ENCODE measurements at regions not wholly inside any gene's neighbourhood (a gene's known extent, or its start where the extent isn't known, plus 50 kb on each side); places are given as distances from the start of the nearest gene placed in this dataset.
A peak's percentile ranks its signal among the peaks of the same experiment; 100 is the strongest.
"Not testable (repeated sequence)": the region's sequence is repeated elsewhere in the genome, so short reads cannot be mapped to it uniquely, and the experiment has no call there.

DNA sequence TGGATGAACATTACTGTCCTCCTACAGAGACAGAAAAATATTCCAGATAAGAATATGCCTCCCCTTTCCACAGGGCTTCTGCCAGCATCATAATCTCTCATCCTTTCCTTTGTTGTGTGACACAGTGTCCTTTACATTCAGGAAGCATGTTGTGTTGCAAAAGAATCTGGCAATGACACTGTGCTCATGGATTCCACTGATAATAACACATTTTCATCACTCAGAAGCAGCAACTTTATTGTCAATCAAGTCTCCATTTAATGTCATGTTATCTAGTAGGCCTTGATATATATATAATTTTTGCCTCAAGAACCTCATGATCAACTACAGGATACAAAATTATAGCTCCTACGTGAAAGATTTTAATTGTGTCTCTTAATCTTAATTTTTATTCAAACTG lies 833.9 kb downstream of the FSTL5 start:
- DNase-seq, result no peak

DNA sequence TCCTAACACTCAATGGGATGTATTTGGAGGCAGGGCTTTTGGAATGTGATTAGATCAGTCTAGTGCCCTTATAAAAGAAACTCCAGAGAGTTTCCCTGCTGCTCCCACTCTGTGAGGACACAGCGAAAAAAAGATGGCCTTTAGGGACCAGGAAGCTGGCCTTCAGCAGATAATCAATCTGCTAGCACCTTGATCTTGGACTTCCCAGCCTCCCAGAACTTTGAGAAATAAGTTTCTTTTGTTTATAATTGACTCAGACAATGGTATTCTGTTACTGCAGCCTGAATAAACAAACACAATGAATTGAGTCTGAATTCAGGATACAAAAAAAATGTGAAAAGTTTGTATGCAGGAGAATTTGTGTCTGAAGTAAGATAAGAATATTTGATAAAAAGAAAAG lies 842.1 kb downstream of the FSTL5 start:
- DNase-seq, result no peak

DNA sequence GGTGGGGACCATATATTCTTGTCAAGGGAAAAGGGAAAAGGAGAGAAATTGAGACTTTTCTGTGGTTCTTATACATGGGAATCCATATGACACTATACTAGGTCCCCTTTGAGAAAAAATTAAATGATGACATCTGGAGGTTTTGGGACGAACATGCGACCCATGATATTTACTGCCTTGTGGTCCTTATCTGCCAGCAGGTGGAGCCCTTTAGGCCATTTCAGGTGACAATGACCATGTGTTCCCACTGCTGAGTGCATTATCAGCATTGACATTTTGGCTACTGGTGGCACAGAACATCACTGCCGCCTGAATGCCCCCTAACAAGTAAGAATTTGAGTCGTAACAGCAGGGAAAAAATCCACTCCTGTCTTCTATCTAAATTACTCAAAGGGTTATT lies 843.4 kb downstream of the FSTL5 start:
- DNase-seq, result no peak

DNA sequence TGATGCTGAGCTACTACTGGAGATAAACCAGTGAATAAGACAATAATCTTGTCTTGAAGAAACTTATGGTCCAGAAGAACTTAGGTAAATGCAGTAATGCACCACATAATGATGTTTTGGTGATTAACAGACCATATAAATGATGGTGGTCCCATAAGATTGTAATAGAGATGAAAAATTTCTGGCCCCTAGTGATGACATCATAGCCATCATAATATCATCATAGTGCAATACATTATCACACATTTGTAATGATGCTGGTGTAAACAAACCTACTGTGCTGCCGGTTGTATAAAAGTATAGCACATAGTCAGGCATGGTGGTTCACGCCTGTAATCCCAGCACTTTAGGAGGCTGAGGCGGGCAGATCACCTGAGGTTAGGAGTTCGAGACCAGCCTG lies 846.8 kb downstream of the FSTL5 start:
- DNase-seq, result no peak

DNA sequence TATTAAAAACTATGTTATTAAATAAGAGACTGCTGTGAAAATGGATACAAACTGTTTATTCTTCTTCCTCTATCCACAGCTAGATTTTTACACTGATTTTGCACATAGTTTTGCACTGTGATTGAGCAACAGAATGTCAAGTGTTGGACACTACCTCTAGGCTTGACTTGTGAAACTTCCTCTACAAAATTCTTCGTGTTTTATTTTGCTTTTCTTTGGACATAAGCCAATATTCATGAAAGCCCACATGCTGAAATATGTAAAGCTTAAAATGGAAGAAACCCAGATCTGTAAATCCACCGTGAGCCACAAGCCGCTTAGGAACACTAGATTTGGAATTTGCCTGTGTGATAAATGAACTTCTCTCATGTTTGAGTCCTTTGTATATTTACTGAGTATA lies 849.4 kb downstream of the FSTL5 start:
- DNase-seq, result no peak

DNA sequence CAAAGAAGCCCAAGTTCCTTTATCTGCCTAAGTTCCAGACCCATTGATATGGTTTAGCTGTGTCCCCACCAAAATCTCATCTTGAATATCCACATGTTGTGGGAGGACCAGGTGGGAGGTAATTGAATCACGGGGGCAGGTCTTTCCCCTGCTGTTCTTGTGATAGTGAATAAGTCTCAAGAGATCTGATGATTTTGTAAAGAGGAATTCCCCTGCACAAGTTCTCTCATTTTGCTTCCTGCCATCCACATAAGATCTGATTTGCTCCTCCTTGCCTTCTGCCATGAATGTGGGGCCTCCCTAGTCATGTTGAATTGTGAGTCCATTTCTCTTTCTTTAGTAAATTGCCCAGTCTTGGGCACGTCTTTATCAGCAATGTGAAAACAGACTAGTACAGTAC lies 860.2 kb downstream of the FSTL5 start:
- no peak for DNase-seq

DNA sequence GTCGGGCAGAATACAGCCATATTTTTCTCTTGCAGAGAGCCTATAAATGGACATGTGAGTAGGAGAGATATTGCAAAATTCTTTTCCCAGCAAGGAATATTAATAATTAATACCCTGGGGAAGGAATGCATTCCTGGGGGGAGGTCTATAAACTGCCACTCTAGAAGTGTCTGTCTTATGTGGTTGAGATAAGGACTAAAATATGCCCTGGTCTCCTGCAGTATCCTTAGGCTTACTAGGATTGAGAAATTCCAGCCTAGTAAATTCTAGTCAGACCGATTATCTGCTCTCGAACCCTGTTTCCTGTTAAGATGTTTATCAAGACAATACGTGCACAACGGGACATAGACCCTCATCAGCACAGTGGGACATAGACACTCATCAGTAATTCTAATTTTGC lies 872.6 kb downstream of the FSTL5 start:
- no peak for DNase-seq

DNA sequence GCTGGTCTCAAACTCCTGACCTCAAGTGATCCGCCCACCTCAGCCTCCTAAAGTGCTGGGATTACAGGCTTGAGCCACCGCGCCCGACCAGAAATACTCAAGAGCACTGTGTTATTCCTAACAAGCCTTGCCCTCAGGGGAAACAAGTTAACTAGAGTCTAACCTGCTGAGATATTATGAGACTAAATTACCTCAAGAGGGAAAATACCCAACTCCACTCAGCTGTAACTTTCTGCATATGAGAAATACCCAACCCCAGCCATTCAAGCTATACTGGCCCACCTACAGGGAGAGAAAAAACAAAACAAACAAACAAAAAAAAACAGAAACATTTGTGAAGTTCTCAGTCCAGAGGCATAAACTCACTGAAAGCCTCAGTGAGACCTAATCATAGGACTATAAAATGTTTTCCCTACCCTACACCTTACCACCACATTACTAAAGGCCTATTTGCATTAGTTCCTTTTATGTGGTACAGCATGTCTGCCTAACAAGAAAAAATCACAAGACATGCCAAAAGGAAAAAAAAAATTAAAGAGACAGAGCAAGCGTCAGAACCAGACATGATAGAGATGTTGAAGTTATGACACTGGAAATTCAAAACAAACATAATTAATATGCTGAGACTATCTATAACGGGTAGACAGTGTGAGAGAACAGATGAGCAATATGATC lies 876.0 kb downstream of the FSTL5 start:
- DNase-seq, result no peak

DNA sequence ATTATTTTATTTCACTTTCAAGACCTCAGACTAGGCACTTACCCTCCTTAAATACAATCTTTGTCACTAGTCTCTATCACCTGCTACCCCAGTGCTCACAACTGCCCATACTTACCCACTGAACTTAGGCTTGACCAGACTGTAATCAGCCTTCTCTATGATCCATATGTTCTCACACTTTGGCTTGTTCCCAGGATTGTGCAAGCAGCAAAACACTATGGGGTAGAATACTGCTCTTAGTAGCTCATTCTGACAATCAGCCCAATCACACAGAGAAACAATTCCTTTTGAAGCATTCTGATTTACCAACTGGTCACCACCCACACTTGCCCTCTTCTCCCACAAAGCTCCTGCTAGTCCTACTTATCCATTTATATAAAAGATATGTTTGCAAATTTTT lies 878.3 kb downstream of the FSTL5 start:
- no peak for DNase-seq

DNA sequence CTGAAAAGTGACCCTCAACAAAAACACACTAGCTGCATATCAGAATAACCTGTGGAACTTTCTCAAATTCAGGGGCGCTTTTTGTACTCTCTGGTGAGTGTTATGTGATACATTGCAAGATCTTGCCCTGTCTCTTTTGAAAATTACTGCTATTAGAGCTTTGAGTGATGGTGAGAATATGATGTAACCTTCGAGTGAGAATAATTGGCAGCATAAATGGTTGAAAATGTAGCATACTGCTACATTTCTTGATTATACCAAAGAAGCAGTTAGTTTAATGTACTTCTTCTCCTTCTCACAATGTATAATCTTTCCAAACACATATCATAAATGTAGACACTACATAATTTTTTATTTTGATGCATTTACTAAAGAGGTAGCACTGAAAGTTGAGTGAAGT lies 882.9 kb downstream of the FSTL5 start:
- no peak for DNase-seq

DNA sequence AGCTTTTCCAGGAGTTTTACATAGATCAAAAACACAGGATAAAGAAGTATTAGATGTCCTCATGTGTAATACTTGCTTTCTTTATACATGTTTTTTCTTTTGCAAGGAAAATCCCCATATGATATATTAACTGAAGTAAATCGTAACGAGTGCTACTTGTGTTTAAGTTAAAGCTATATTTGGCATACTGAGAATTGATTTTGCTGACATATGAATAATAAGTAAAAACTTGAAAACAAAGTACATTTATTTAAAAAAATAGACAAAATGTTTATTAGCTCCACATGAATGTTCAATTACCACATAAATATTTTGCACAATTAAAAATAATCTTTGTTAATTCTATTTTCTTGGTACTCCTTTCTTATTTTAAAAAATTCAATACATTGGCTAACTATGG lies 884.7 kb downstream of the FSTL5 start:
- no peak for DNase-seq

DNA sequence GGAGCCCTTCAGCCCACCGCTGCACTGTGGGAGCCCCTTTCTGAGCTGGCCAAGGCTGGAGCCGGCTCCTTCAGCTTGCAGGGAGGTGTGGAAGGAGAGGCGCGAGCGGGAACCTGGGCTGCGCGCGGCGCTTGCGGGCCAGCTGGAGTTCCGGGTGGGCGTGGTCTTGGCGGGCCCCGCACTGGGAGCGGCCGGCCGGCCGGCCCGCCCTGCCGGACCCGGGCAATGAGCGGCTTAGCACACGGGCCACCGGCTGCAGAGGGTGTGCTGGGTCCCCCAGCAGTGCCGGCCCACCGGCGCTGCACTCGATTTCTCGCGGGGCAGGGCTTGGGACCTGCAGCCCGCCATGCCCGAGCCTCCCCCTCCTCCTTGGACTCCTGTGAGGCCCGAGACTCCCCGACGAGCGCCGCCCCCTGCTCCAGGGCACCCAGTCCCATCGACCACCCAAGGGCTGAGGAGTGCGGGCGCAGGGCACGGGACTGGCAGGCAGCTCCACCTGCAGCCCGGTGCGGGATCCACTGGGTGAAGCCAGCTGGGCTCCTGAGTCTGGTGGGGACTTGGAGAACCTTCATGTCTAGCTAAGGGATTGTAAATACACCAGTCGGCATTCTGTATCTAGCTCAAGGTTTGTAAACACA lies 886.5 kb downstream of the FSTL5 start:
- DNase-seq, result not testable (repeated sequence)

DNA sequence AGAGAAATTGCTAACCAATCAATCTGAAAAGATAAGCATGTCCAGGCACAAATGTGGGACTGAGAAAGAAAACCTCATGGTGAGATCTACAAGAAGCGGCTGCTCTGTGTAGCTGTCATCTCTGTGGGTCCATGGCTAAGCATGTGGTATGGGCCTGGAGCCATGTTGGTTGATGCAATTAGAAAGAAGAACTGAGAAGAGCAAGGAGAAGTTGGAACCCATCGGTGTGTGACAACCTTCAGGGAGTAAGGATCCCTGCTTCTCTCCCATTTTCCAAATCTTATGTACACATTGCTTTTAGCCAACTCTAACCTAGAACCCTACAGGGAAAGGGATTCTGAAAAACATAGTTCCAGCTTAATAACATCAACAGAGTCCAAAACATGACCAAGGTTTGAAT lies 890.2 kb downstream of the FSTL5 start:
- no peak for DNase-seq

DNA sequence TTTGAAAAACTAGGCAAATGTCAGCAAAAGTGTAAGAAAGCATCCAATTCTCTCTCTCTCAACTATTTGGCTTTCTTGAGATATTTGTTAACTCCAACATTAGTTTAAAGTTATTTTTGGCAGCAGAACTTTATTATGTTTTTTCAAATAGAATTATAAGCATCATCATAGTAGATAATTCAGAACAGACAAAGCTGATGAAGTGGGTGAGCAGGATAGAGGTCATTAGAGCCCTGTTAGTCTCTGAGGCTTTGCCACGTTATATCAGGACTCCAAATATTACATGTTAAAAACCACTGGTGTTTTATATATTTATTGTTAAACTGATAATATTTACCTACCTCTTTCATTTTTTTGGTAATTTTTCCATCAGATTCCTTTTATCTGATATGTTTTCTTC lies 903.0 kb downstream of the FSTL5 start:
- DNase-seq, result no peak

DNA sequence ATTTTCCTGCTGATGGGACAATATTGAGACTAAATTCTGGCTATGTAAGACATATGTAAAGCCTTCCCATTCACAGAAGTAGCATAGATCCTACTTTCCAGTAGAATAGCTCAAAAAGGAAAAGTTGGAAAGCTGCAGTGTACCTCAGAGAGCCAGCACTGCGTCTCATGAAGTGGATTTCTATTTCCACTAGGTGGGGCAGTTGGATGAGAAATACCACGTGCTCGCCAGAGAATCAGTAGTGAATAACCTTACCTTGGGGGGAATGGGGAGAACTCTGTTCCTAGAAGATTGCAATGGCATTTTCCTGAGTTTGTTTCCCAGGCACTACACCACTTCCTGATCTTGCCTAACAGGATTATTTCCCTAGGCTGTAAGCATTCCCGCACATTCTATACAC lies 907.1 kb downstream of the FSTL5 start:
- DNase-seq, result no peak

DNA sequence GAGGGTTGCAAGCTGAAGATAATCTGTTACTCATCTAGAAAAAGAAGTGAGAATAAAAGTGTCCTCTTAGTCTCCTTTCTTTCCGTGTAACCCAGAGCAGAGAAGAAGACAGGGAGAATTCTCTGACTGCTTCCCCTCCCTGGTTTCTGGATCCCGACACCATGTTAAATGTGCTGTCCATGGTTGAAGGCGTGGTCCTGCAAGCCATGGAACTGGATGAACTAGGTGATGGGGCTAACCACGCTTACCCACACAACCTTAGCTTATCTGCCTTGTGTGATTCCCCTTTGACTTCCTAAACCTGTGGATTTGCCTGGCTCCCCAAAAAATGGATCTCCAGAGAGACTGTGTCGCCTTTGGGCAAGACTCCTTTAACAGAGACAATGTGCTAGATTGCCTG lies 907.6 kb downstream of the FSTL5 start:
- DNase-seq, result no peak

DNA sequence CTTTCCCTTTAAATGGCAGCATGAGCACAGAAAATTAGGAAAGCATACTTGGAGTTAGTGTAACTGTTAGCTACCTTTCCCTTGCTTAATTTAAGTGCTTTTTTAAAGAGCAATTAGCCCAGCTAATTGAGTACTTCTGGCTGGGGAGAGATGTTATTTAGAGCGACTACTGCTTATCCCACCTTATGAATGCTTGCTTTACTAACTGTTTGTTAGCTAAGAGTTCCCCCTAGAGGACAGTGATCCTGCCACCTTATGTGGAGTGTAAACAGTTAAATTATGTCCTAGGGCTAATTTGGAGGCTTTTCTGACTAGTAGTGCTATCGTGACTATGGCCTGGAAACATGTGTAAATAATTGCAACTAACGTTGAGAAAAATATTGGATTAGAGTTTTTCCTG lies 909.4 kb downstream of the FSTL5 start:
- no peak for DNase-seq

DNA sequence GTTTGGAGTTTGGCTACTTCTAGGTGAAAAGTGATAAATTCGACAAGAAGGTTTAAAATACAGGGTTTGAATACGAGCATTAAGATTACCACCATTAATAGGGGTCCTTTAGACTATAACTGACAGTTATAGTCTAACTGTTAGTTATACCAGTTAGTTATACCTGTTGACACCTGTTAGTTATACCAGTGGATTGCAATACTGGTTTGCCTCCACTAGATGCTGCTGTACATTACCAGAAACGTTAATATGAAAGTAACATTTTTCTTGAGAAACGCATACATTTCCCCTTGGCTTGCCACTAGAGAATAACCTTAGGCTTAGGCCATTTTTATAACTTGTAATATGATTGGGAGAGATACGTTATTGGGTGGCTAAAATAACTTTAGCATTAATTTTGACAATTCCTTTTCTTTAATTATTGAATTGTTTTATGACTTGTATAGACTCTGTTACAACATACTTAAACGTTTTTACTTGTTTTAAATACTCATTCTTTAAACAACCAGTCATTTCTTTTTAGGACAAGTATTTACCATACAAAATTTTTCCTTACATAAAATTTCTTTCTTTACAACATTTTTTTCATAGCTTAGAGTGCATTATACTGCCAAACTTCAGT lies 911.2 kb downstream of the FSTL5 start:
- peak in 1 of 56 donors; percentile 2 for DNase-seq

DNA sequence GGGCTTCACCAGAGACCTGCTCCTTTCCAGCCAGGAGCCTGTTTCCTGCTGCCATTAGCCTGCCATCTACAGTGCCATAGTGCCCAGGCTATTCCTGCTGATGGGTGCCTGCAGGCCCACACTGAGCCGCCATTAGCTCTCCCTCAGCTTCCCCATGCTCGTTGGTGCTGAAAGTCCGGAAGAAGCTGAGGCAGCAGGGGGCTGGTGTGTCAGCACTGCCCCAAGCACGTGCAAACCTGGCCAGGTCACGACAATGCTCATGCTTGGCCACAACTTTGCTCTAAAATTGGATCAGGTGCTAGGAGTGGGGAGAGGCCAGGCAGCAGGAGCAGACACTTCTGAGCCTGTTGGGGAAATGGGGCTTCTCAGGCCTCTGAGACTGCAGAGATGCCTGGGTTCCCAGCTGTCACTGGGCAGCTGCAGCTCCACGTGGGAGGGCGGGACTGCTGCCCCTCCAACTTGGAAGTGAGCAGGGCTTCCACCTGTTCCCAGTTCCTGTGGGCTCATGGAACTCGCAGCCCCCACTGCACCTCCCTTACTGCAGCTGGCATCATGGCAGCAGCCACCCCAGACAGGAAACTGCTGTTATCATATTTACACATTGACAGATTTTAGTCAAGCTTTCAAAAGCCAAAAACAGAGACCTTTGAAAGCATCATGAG lies 913.9 kb downstream of the FSTL5 start:
- no peak for DNase-seq

DNA sequence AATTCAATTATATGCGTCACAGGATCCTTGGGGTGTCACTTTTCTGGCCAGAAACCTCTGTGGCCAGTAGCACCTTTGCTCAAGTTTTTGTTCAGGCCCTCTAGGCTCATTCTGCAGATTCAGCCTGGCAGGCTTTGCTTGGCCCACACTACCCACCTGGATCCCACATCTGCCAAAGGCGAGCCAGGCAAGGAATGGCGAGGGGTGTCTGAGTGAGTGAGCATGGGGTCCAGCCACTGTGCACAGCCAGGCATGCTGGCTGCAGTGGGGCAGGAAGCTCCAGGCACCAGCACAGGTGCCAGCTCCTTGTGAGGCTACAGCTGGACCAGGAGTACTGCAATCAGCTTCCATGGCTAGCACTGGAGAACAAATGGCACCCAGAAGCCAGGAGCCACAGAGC lies 914.9 kb downstream of the FSTL5 start:
- no peak for DNase-seq

DNA sequence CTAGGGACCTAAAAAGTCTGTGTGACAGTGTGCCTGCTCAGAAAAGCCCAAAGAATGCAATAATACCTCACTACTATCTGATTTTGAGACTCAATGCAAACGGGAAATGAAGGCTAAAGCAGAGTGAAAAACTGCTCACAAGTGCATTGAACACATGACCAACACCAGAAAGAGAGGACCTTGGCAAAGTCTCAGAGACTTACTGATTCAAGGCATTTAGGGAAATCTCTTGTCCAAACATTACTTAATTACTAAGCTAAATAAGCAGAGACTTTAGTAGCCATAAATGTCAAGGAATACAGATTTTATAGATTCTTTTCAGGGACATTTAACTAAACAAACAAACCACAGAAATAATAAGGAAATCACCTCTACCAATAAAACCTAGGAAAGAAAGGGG lies 916.0 kb downstream of the FSTL5 start:
- no peak for DNase-seq

DNA sequence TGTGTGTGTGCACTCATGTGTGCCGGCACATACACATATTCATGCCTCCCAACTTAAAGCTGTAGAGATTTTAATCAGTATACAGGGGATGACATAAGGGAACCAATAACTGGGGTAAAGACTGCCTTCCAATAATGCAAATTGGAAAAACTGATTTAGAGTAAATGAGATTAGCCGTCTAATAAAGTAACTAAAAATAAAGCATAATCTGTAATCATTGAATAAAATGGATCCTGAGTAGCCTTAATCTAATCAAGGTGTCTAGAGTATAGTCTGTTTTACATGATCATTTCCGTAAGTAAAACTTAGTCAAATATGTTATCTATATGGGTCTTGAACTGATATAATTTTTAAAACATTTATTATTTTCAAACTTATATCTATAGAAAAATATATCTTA lies 925.8 kb downstream of the FSTL5 start:
- no peak for DNase-seq

DNA sequence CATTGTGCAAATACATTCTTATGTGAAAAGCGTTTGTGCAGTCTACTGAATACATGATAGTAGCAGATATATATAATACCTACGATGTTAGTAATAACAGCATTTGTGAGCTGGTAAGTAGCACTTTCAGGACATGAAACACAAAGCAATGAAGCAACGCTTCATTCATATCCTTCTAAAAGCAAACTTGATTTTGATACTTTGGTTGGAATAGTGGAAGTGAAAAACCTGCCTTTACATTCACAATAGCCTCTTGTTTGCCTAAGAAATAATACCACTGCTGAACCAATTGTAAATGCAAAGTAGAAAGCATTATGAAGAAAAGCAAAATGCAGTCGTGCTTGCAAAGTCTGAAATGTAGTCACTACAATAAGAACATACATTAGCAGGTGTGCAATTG lies 926.3 kb downstream of the FSTL5 start:
- DNase-seq, result no peak

Data from amygdala (tissue), 56 donors.